GM12878 (cell line): ENCODE measurements at regions not wholly inside any gene's neighbourhood (a gene's known extent, or its start where the extent isn't known, plus 50 kb on each side); places are given as distances from the start of the nearest gene placed in this dataset.

Experiments used
- ATAC-seq: fragments of 200-7000 bp; cut with Tn5 transposase; 3 replicates; pipeline ENCODE4 v1.9.1; 2020; ENCODE audit warnings: mild to moderate bottlenecking, moderate library complexity
- BruUV-seq: library from RNA; stranded (reverse); fragments of 400-500 nt; replicated peaks from 2 replicates; lab custom pipeline; 2021; lab: Mats Ljungman, UMichigan
- CTCF ChIA-PET: fragments of 300-600 bp; sonication (Branson Sonifier 250); formaldehyde crosslinking; extraction: SDS; loops from one replicate; lab custom pipeline; 2021; ENCODE audit warnings: inconsistent platforms; lab: Yijun Ruan, JAX
- POLR2A ChIA-PET: fragments of 350-600 bp; formaldehyde crosslinking; extraction: SDS; loops from one replicate; lab custom pipeline; 2021; ENCODE audit warnings: inconsistent platforms; lab: Charles Lee
- RAD21 ChIA-PET: fragments of 300-600 bp; sonication (Branson Sonifier 250); formaldehyde crosslinking; loops from one replicate; lab custom pipeline; 2023; ENCODE audit warnings: antibody characterized with exemption; ENCODE audit not compliant: unreplicated experiment; lab: Charles Lee
- SMC1A ChIA-PET: fragments of 300-600 bp; sonication (Branson Sonifier 250); formaldehyde crosslinking; loops from one replicate; lab custom pipeline; 2023; ENCODE audit not compliant: unreplicated experiment, uncharacterized antibody; lab: Charles Lee
- DNase-seq: peaks from one replicate; pipeline ENCODE4 v3.0.0-alpha.2; 2011; ENCODE audit warnings: low read depth, low spot score
- FAIRE-seq: peaks from 3 replicates; lab custom pipeline; 2011; peaks lifted over from hg19 to GRCh38; lab: Jason Lieb, UNC
- H2AFZ ChIP-seq: 2 replicates; pipeline ENCODE4 v1.6.0; 2011; ENCODE audit warnings: low read depth, low read length, control low read depth; ENCODE audit not compliant: control insufficient read depth
- H3K27ac ChIP-seq: 2 replicates; pipeline ENCODE4 v1.5.1; 2011; ENCODE audit warnings: control low read depth; ENCODE audit not compliant: control insufficient read depth, insufficient read depth
- H3K27me3 ChIP-seq, 2 experiments: replicated peaks in 1 of 2; 2 replicates each; pipeline versions ENCODE4 v1.6.0 to v1.6.1; 2011; ENCODE audit warnings: low read length in 1 of 2; ENCODE audit not compliant: control insufficient read depth in 2 of 2, insufficient read depth in 2 of 2
- H3K36me3 ChIP-seq, 2 experiments: 2 replicates each; pipeline ENCODE4 v1.5.1; 2011; ENCODE audit warnings: low read length in 1 of 2; ENCODE audit not compliant: control insufficient read depth in 2 of 2, insufficient read depth in 2 of 2
- H3K4me1 ChIP-seq: 2 replicates; pipeline ENCODE4 v1.6.1; 2011; ENCODE audit warnings: mild to moderate bottlenecking, low read length, moderate library complexity, mixed read lengths; ENCODE audit not compliant: control insufficient read depth, insufficient read depth
- H3K4me2 ChIP-seq: 2 replicates; pipeline ENCODE4 v1.6.0; 2011; ENCODE audit warnings: control low read depth; ENCODE audit not compliant: control insufficient read depth, insufficient read depth
- H3K4me3 ChIP-seq: fragments of 200-600 bp; sonication (generic); 2 replicates; pipeline ENCODE4 v1.5.1; 2016
- H3K79me2 ChIP-seq: 2 replicates; pipeline ENCODE4 v1.6.0; 2011; ENCODE audit warnings: low read length; ENCODE audit not compliant: control insufficient read depth, insufficient read depth
- H3K9ac ChIP-seq: 2 replicates; pipeline ENCODE4 v1.8.0; 2011; ENCODE audit warnings: low read length, control low read depth, mixed read lengths; ENCODE audit not compliant: control insufficient read depth, insufficient read depth
- H3K9me3 ChIP-seq: replicated peaks from 3 replicates; pipeline ENCODE4 v1.5.1; 2011; ENCODE audit warnings: mild to moderate bottlenecking, low read length; ENCODE audit not compliant: control insufficient read depth, insufficient read depth
- H4K20me1 ChIP-seq: 2 replicates; pipeline ENCODE4 v1.6.0; 2011; ENCODE audit not compliant: control insufficient read depth, insufficient read depth
- ATF7 ChIP-seq: fragments of 450-650 bp; IDR thresholded peaks from 2 replicates; pipeline ENCODE4 v1.6.1; 2016; ENCODE audit warnings: low read depth, mild to moderate bottlenecking
- CBX3 ChIP-seq: fragments of 200-600 bp; sonication (generic); IDR thresholded peaks from 2 replicates; pipeline ENCODE4 v1.6.1; 2016; ENCODE audit warnings: low read depth, borderline replicate concordance
- CREB1 ChIP-seq: IDR thresholded peaks from 2 replicates; pipeline ENCODE4 v1.6.1; 2012; ENCODE audit warnings: low read depth, mild to moderate bottlenecking, inconsistent platforms
- GATAD2B ChIP-seq: fragments of 450-650 bp; conservative IDR thresholded peaks from 2 replicates; pipeline ENCODE4 v1.6.1; 2017; ENCODE audit warnings: low read depth, mild to moderate bottlenecking, moderate library complexity
- HCFC1 ChIP-seq: fragments of 150-350 bp; IDR thresholded peaks from 2 replicates; pipeline ENCODE4 v1.6.1; 2014; ENCODE audit warnings: low read length
- IKZF2 ChIP-seq, 2 experiments: fragments of 450-650 bp; IDR thresholded peaks; 2 replicates each; pipeline ENCODE4 v1.6.1; 2017; ENCODE audit warnings: mild to moderate bottlenecking in 2 of 2, moderate library complexity in 2 of 2
- KLF5 ChIP-seq: fragments of 450-650 bp; IDR thresholded peaks from 2 replicates; pipeline ENCODE4 v1.6.1; 2014; ENCODE audit warnings: mild to moderate bottlenecking; ENCODE audit not compliant: partially characterized antibody
- MEF2A ChIP-seq: IDR thresholded peaks from 2 replicates; pipeline ENCODE4 v1.6.1; 2011; ENCODE audit warnings: low read depth, mild to moderate bottlenecking, low read length, moderate library complexity; ENCODE audit not compliant: insufficient read depth
- NFXL1 ChIP-seq: fragments of 450-650 bp; IDR thresholded peaks from 2 replicates; pipeline ENCODE4 v1.6.1; 2017; ENCODE audit warnings: antibody characterized with exemption, mild to moderate bottlenecking, borderline replicate concordance
- POLR2AphosphoS5 ChIP-seq: IDR thresholded peaks from 2 replicates; pipeline ENCODE4 v1.6.1; 2011; ENCODE audit warnings: mild to moderate bottlenecking, low read length, inconsistent platforms
- STAT1 ChIP-seq: fragments of 450-650 bp; conservative IDR thresholded peaks from 2 replicates; pipeline ENCODE4 v1.6.1; 2014; ENCODE audit warnings: antibody characterized with exemption, mild to moderate bottlenecking
- ZNF24 ChIP-seq: fragments of 450-650 bp; IDR thresholded peaks from 2 replicates; pipeline ENCODE4 v1.6.1; 2017; ENCODE audit warnings: antibody characterized with exemption, mild to moderate bottlenecking
- ZNF622 ChIP-seq: fragments of 450-650 bp; IDR thresholded peaks from 2 replicates; pipeline ENCODE4 v1.6.1; 2017; ENCODE audit warnings: mild to moderate bottlenecking, inconsistent platforms
- in situ Hi-C: fragments of 300-500 bp; cut with MboI; formaldehyde crosslinking; loops from 9 replicates; pipeline ENCODE4 v1.14.3; 2018; ENCODE audit warnings: mixed read lengths
- intact Hi-C: fragments of 100-400 bp; cut with micrococcal nuclease; formaldehyde crosslinking; loops from one replicate; pipeline ENCODE4 v1.14.2; 2022; ENCODE audit not compliant: unreplicated experiment

DNA sequence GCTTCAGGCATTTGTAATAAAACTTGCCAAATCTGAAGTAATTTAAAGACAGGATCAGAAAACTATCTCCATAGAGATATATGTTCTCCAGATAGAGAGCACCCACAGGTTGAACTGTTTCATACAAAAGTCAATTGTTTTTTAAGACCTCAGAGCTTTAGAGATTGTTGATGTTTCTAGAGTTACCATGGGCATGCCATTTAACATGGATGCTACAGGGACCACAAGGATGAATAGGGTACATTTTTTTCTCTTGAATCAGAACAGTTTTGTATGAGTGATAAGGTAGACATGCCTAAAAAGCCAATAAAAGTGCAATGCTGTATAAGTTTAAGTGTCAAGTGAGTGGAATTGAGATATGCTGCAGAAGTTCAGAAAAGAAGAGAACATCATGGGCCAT lies 511.0 kb upstream of the CAMK1G start:
- Histone ChIP-seq H3K27ac (no peak overlapping the region), H3K4me1 (peaks cover 3% of the 10 kb centered on the region; the same call in 1 of the 2 replicates), H3K4me3 (no peak overlapping the region), H3K36me3 (no peaks in the 10 kb centered on the region), H2AFZ (no peak overlapping the region), H4K20me1 (no peaks in the 10 kb centered on the region), H3K79me2 (no peaks in the 10 kb centered on the region), H3K4me2 (no peak overlapping the region), H3K9ac (no peak overlapping the region), H3K9me3 (no peaks in the 10 kb centered on the region), H3K27me3 (no peaks in the 10 kb centered on the region)
- ChIA-PET POLR2A (no interaction called here), SMC1A (no interaction called here), RAD21 (no interaction called here), CTCF (no interaction called here)
- no peak for ATAC-seq
- TF ChIP-seq ATF7 (no peak), NFXL1 (no peak), KLF5 (no peak), HCFC1 (no peak), ZNF24 (no peak), STAT1 (no peak), POLR2AphosphoS5 (no peak), MEF2A (no peak), CREB1 (no peak), ZNF622 (no peak), IKZF2 (IDR thresholded peaks at IDR 0.05) (no peak), GATAD2B (no peak), CBX3 (no peak)
- intact Hi-C loops = no loop called here
- FAIRE-seq = no peak
- in situ Hi-C loops = no loop called here
- BruUV-seq = no TSS peak
- DNase-seq = no peak
